ENCODE measurements at regions not wholly inside any gene's neighbourhood (a gene's known extent, or its start where the extent isn't known, plus 50 kb on each side); places are given as distances from the start of the nearest gene placed in this dataset.
"Not testable (repeated sequence)": the region's sequence is repeated elsewhere in the genome, so short reads cannot be mapped to it uniquely, and the experiment has no call there.

GRCh38 chr2:158866082-158866481 is 71.0 kb downstream of the DAPL1 start:
- not testable (repeated sequence) for H3K36me3 Mint-ChIP-seq (ENCODE audit: low read depth); H3K4me3 Mint-ChIP-seq; H3K27me3 Mint-ChIP-seq; H3K9me3 Mint-ChIP-seq; H3K27ac Mint-ChIP-seq; H3K4me1 Mint-ChIP-seq (ENCODE audit: low read depth); DNase-seq

GRCh38 chr2:158867531-158868191 is 72.5 kb downstream of the DAPL1 start:
- not testable (repeated sequence) for H3K36me3 Mint-ChIP-seq (ENCODE audit: low read depth); DNase-seq; H3K9me3 Mint-ChIP-seq; H3K27ac Mint-ChIP-seq; H3K27me3 Mint-ChIP-seq; H3K4me3 Mint-ChIP-seq; H3K4me1 Mint-ChIP-seq (ENCODE audit: low read depth)

GRCh38 chr2:158868386-158868785 is 73.3 kb downstream of the DAPL1 start:
- H3K4me3 Mint-ChIP-seq; DNase-seq; H3K9me3 Mint-ChIP-seq; H3K4me1 Mint-ChIP-seq (ENCODE audit: low read depth); H3K27me3 Mint-ChIP-seq; H3K27ac Mint-ChIP-seq; H3K36me3 Mint-ChIP-seq (ENCODE audit: low read depth): not testable (repeated sequence)

GRCh38 chr2:158869122-158869521 is 74.0 kb downstream of the DAPL1 start:
- H3K36me3 Mint-ChIP-seq (ENCODE audit: low read depth); H3K4me1 Mint-ChIP-seq (ENCODE audit: low read depth); H3K27ac Mint-ChIP-seq; H3K27me3 Mint-ChIP-seq; DNase-seq; H3K4me3 Mint-ChIP-seq; H3K9me3 Mint-ChIP-seq: not testable (repeated sequence)

- not testable (repeated sequence) for H3K9me3 Mint-ChIP-seq; H3K36me3 Mint-ChIP-seq (ENCODE audit: low read depth); H3K4me1 Mint-ChIP-seq (ENCODE audit: low read depth); H3K27me3 Mint-ChIP-seq; H3K4me3 Mint-ChIP-seq; DNase-seq; H3K27ac Mint-ChIP-seq
These were observed 74.5 kb downstream of the DAPL1 start for GRCh38 chr2:158869609-158870008.

- H3K4me3 Mint-ChIP-seq: no peak overlapping the region
- H3K36me3 Mint-ChIP-seq (ENCODE audit: low read depth): no peaks in the 10 kb centered on the region
- no peak for DNase-seq
- H3K27ac Mint-ChIP-seq: no peak overlapping the region
- no peaks in the 10 kb centered on the region for H3K4me1 Mint-ChIP-seq (ENCODE audit: low read depth)
- no peaks in the 10 kb centered on the region for H3K27me3 Mint-ChIP-seq
- no peaks in the 10 kb centered on the region for H3K9me3 Mint-ChIP-seq
These were observed 82.9 kb downstream of the DAPL1 start for GRCh38 chr2:158878003-158878402.

DNA sequence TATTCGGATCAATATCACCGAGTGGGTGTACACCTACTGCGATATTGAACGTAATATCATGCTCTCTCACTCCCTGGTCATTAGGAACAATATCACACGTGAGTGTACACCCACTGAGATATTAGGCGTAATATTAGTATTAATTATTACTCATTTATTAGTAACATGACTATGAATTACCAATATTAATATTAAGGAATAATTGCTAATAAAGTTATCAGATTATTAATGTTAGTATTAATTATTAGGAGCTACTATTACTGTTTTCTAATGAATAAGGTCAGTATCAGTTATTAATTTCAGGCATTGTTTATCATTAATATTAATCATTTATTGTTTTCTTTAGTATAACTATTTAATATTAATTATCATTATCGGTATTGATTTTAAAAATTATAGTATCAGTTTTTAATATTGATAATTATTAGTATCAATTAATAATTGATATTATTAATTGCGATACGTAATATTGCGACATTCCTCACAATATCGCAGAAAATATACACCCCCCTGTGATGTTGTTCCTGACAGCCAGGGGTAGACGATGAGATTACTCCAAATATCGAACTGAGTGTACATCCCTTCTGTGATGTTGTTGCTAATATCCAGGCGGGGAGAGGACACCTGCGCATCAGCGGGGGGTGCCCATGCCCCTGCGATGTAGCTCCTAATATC is 84.2 kb downstream of the DAPL1 start:
- H3K27me3 Mint-ChIP-seq: no peaks in the 10 kb centered on the region
- no peaks in the 10 kb centered on the region for H3K36me3 Mint-ChIP-seq (ENCODE audit: low read depth)
- no peak overlapping the region for H3K4me3 Mint-ChIP-seq
- no peaks in the 10 kb centered on the region for H3K4me1 Mint-ChIP-seq (ENCODE audit: low read depth)
- DNase-seq: no peak
- H3K27ac Mint-ChIP-seq: no peak overlapping the region
- H3K9me3 Mint-ChIP-seq: no peaks in the 10 kb centered on the region

GRCh38 chr2:158882297-158882696 is 86.1 kb upstream of the TANC1 start:
- H3K4me1 Mint-ChIP-seq (ENCODE audit: low read depth): peaks cover 5% of the 10 kb centered on the region
- H3K27me3 Mint-ChIP-seq: no peaks in the 10 kb centered on the region

DNA sequence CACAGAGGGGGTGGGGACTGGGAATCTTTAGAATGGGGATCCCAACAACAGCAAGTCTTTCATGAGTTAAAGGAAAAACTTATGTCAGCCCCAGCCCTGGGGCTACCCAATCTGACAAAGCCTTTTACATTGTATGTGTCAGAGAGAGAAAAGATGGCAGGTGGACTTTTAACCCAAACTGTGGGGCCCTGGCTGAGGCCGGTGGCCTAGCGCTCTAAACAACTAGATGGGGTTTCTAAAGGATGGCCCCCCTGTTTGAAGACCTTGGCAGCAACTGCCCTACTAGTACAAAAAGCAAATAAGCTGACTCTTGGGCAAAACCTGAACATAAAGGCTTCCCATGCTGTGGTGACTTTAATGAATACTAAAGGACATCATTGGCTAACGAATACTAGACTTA is 83.9 kb upstream of the TANC1 start:
- not testable (repeated sequence) for H3K9me3 Mint-ChIP-seq; H3K27ac Mint-ChIP-seq; H3K36me3 Mint-ChIP-seq (ENCODE audit: low read depth); DNase-seq; H3K4me3 Mint-ChIP-seq; H3K27me3 Mint-ChIP-seq
- H3K4me1 Mint-ChIP-seq (ENCODE audit: low read depth): peaks cover 15% of the 10 kb centered on the region

More at GRCh38 chr2:158882297-158882696, 86.1 kb upstream of the TANC1 start:
- no peaks in the 10 kb centered on the region for H3K9me3 Mint-ChIP-seq
- H3K4me3 Mint-ChIP-seq: no peak overlapping the region
- no peaks in the 10 kb centered on the region for H3K36me3 Mint-ChIP-seq (ENCODE audit: low read depth)
- no peak for DNase-seq
- H3K27ac Mint-ChIP-seq: no peak overlapping the region

- not testable (repeated sequence) for H3K36me3 Mint-ChIP-seq (ENCODE audit: low read depth); H3K27me3 Mint-ChIP-seq; H3K9me3 Mint-ChIP-seq; H3K27ac Mint-ChIP-seq; H3K4me3 Mint-ChIP-seq; DNase-seq
- H3K4me1 Mint-ChIP-seq (ENCODE audit: low read depth): peaks cover 18% of the 10 kb centered on the region
These were observed 83.3 kb upstream of the TANC1 start for GRCh38 chr2:158885018-158885678.

DNA sequence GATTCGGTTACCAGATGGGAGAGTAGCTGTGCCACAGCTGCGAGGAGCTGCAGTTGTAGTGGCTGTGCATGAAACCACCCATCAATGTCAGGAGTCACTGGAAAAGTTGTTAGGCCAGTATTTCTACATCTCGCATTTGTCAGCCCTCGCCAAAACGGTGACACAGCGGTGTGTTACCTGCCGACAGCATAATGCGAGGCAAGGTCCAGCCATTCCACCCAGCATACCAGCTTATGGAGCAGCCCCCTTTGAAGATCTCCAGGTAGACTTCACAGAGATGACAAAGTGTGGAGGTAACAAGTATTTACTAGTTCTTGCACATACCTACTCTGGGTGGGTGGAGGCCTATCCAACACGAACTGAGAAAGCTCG is 82.8 kb upstream of the TANC1 start:
- not testable (repeated sequence) for H3K27me3 Mint-ChIP-seq; H3K9me3 Mint-ChIP-seq; H3K36me3 Mint-ChIP-seq (ENCODE audit: low read depth); H3K4me3 Mint-ChIP-seq; H3K27ac Mint-ChIP-seq; DNase-seq
- peaks cover 18% of the 10 kb centered on the region for H3K4me1 Mint-ChIP-seq (ENCODE audit: low read depth)

- Mint-ChIP-seq H3K9me3 (no peaks in the 10 kb centered on the region), H3K27me3 (peaks cover 5% of the 10 kb centered on the region), H3K4me3 (no peak overlapping the region), H3K4me1 (ENCODE audit: low read depth) (peaks cover 18% of the 10 kb centered on the region), H3K27ac (peak overlapping the region; percentile 28), H3K36me3 (ENCODE audit: low read depth) (no peaks in the 10 kb centered on the region)
- no peak for DNase-seq
These were observed 79.1 kb upstream of the TANC1 start for GRCh38 chr2:158889135-158889853.

- H3K4me1 Mint-ChIP-seq (ENCODE audit: low read depth): peaks cover 15% of the 10 kb centered on the region
- no peak overlapping the region for H3K27ac Mint-ChIP-seq
- no peaks in the 10 kb centered on the region for H3K36me3 Mint-ChIP-seq (ENCODE audit: low read depth)
- peaks cover 5% of the 10 kb centered on the region for H3K27me3 Mint-ChIP-seq
- no peak overlapping the region for H3K4me3 Mint-ChIP-seq
- no peak for DNase-seq
- H3K9me3 Mint-ChIP-seq: no peaks in the 10 kb centered on the region
These were observed 78.0 kb upstream of the TANC1 start for GRCh38 chr2:158890296-158890905.

DNA sequence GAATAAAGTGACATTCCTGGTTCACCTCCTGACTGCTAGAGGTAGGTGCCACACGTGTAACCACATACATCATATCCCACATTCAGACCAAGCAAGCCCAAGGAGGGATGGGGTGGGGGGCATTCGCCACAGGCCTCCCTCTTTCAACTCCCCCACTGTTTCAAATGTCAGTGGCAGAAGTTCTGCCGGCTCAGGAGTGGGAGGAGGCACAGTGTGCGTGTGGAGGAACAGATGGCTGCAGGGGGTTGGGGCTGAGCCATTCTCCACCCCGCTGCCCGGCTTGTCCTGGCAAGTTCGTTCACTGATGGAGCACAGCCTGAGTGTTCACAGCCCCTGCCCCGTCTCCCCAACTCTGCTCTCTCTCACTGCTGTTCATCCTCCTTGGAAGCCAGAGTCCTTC is 75.4 kb upstream of the TANC1 start:
- H3K9me3 Mint-ChIP-seq: no peaks in the 10 kb centered on the region
- no peak overlapping the region for H3K27ac Mint-ChIP-seq
- peaks cover 13% of the 10 kb centered on the region for H3K4me1 Mint-ChIP-seq (ENCODE audit: low read depth)
- H3K36me3 Mint-ChIP-seq (ENCODE audit: low read depth): no peaks in the 10 kb centered on the region
- H3K4me3 Mint-ChIP-seq: no peak overlapping the region
- H3K27me3 Mint-ChIP-seq: peaks cover 5% of the 10 kb centered on the region
- no peak for DNase-seq
